COLO668 (cell line): ENCODE measurements at regions not wholly inside any gene's neighbourhood (a gene's known extent, or its start where the extent isn't known, plus 50 kb on each side); places are given as distances from the start of the nearest gene placed in this dataset.

Experiments
- DNase-seq: peaks from one replicate; lab custom pipeline; 2025; ENCODE audit not compliant: unreplicated experiment; lab: John Stamatoyannopoulos, UW

DNA sequence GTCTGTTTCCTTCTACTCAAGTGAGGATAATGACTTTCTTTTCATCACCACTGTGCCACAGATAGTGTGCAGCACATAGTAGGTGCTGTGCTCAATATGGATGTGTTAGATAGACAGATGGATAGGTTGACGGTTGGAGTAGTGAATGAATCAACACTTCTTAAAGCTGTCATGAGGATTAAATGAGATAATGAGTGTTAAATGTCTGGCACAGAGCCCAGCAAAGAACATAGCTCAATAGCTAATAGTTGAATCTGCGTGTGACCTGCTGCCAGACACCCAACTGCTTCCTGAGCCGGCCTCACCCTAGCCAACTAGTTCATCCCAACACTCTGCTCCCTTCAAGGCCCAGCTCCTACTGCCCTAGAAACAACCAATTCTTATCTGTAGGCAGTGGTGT lies 67.7 kb upstream of the PJA1 start:
- no peak for DNase-seq

DNA sequence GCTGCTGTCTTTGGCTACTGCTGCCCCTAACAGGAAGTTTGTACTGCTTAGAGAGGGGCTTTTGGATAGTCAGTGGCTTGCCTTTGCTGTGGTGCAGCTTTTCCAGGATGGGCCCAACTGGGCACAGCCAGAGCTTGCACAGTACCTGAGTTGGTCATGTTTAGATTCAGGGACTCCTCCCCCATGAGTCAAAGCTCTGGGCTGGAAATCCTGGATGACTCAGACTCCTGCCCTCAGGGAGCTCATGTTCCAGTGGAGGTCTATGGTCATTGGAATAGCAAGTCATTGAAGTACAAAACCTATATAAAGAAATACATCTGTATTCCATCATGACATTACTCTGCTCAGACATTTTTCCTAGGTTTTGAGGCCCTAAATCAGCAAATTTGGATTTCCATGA lies 66.7 kb upstream of the PJA1 start:
- no peak for DNase-seq

DNA sequence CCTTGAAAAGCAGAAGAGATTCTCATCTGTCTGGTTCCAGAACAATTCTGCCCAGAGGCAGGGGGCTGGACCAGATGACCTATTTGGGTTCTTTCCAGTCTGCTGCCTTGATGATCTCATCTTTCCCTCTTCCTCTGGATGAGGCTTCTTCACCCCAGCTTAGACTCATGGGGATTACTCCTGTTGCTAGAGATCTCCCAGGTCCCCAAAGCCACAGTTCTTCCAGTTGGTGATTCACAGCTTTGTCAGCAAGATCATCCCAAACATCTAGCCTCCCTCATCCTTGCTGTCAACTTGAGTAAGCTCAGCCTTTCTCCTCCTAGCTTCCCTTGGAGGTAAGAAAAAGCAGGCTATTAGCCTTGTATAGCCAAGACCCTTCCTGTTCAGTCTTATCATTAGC lies 64.2 kb upstream of the PJA1 start:
- DNase-seq, result no peak

DNA sequence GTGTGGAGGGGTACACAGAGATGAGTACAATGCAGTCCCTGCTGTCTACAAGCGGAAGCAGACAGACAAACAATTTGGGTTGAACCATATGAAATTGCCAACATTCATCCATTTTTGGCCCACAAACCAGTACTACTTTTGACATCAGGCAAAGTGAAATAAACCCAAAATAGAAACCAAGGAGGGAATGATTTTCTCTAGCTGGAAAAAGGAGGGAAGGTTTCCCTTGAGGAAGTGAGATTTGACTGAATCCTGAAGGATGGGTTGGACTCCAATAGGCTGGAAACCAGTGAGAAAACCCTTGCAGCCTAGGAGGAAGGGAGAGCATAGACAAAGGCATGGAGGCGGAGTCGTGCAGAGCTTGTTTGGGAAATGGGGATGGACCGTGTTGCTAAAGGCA lies 63.5 kb upstream of the PJA1 start:
- no peak for DNase-seq

DNA sequence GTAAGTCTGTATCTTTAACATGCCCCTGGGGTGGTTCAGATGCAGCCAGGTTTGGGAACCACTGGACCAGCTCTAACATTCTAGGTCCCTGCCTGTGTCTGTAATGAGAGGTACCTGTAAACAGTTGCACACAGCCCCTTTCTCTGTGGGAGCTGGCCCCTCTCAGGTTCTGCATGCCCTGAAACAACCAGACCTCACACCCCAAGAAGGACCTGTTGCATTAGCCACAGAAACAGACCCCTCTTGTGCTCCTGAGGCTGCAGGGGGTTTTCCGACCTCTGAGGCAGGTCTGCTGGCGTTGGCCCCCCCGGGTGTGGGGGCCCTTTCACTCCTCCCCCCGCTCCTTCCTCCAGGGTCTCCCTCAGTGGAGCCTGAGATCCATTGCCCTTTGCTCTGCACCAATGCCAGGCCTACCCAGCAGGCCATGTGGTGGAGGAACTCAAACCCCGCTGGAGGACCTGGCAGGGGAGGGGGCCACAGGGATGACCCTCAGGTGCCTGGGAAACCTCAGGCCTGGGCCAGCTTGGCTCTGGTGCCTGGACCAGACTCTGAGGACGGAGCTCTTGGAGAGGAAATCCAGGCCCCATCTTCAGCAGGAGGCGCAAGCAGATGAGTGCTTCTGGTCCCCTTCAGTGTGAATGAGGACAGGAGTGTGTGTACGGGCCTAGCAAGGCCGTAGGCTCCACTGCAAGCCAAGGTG lies 61.4 kb upstream of the PJA1 start:
- DNase-seq, result no peak

DNA sequence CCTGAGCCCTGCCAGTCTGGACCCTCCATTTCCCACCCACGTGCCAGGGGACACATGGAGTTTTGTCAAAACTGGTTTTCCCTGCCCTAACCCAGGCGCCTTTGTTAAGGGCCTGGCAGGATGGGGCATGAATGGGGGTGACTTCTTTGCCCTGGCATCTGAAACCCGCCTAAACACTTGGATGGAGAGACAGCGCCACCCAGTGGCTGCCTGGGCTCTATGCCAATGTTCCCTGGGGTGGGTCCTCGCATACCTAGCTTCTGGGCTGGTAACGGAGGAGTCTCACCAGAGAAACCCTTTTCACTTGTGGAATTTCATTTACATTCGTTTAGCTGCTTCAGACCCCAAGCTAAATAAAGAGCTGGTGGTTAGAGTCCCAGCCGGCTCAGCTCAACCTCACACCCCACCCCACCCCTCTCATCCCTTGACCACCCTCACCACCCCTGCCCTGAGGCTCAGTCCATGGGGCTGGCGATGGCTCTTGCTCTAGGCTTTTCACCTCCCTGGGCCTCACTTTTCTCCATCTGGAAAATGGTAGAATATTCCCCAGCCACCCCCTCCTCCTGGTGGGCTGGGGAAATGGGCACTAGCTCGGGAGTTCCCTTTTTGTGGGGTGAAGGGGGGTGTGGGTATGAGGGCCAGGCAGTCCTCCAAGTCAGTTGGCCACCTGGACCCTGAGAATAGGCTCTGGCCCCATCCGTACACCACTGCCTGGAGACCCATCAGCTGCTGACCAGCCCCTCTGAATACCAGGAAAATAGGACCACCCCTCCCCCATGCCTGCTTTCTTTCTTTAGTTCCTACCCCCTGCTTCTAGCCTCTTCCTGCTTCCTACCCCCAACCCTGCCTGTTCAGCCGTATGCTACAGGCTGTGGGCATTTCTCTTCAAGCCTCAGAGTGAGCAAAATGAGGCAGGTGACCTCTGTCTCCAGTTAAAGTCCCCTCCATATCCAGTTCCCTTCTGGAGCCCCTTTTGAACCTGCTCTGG lies 57.1 kb upstream of the PJA1 start:
- DNase-seq, result peak; percentile 24

DNA sequence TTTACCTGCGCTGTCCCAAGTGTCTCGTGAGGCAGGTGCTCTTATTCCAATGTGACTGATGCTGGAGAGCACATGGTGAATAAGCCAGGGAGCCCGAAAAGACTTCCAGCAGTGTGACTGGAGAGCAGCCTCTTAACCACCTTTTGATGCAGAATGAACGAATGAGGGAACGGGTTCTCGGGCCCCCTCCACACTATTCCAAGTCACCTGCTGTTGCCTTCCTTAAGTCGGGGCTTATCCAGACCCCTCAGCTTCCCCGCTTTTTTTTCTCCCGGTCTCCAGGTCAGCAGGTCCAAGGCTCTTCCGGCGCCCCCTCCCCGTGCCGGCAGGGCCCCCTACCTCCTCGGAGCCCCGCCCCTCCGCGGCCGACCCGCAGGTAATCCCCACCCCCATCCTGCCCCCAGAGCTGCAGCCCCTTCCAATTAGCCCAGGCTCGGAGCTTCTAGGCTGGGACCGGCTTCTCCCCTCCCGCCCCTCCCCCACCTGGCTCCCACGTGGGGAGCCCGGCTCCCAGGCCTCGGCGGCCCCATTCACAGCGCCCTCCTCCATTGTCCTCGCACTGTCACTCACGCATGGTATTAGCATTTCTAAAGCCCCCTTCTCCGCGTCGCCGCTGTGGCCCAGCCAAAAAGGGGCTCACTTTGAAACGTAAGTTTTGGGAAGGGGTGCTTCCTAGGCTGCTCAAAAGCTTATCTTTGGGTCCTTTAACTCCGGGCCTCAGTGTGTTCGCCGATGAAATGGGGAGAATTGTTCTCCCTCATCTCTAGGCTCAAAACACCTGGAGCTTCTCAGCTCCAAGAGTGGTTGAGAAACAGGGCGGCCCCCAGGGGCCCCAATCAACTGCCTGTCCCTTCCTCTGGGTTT lies 56.2 kb upstream of the PJA1 start:
- DNase-seq, result no peak

DNA sequence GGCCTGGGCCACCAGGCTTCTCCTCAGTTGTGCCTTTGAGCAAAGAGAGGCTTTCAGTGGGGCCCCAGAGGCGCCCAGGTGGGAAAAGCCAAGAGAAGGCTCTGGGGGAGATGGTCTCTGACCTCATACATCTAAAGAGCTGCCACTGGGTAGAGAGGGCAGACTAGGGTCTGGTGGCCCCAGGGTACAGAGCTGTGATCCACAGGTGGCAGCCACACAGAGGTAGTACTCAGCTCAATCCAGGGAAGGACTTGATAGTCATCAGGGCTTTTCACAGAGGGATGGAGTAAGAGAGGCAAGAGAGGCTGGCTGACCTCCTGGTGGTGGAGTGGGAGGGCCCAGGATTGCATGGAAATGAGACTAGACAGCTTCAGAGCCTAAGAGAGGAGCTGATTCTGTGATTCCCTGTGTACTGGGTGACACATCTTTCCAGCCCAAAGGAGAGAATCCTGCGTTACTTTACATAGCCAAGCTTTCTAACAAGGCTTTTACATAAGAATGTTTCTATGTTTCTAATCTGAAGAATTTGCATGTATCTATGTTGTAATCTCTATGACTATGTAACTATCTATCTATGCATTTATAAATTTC lies 53.2 kb upstream of the PJA1 start:
- no peak for DNase-seq

DNA sequence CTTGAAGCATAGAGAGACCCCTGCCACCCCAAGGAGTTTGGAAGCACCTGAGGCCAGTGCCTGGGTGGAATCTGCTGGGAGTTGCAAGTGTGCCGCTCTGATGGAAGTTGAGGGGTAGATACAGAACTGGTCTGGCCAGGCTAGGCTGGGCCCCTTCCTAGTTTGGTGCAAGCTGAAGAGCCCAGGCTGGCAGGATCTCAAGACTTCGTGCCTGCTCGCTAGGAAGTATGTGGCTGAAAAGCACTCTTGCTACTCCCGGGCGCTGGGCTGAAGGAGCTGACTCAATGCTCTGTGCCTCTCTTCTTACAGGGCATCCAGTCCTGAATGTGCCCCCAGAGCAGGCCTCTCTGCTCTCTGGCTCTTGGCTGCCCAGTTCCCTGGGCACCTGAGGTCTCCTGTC lies 51.7 kb upstream of the PJA1 start:
- no peak for DNase-seq

DNA sequence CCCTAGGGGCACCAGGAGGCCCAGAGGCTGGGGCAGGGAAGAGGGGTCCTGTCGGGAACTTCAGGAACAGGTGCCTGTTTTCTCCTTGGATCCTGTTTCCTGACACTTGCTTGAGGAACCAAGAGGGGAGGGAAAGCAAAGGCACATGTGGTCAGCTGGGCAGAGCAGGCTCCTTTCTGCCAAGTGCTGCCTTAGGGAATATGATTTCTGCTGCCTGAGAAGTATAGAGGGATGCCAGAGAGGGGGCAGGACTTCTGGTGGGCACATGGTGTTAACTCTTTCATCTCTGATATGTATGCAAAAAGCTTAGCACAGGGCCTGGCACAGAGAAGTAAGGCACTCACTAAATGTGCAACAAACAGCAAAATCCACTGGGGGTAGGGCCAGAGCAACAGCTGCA lies 51.2 kb upstream of the PJA1 start:
- DNase-seq, result no peak

DNA sequence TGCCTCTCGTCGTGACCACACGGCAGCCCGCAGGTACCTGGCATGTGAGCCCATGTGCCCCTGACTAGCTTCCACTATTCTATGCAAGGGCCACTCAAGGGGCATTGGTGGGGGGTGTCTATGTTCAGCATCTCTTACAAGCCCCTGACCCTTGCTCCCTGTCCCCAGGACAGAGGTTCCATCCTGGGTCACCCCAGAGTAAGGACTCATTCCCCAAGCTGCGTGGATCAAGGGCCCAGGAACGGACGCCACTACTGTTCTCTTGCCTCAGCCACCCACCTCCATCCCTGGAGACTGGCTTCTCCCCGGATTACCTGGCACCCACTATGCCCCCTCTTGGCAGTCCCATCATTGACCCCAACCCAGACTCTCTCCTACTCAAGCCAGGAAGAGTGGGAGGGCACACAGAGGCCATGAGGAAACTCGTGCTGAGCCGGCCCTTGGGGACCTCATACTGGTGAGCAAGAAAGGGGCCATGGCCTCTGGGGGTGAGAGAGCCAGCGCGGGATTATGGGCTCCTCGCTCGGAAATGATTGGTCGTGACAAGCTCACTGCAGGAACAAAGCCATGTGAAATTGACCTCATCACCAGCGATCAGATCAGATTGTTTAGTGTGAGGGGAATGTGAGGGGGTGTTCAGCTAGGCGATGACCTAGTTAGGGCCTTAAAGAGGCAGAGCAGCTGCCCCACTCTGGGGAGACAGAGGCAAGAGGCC lies 50.1 kb upstream of the PJA1 start:
- no peak for DNase-seq
